GM23248 (cell line): ENCODE measurements at regions not wholly inside any gene's neighbourhood (a gene's known extent, or its start where the extent isn't known, plus 50 kb on each side); places are given as distances from the start of the nearest gene placed in this dataset.

ENCODE experiments used
- DNase-seq: peaks from one replicate; pipeline ENCODE4 v3.0.0-alpha.2; 2015
- H2AFZ ChIP-seq: fragments of 200-600 bp; sonication (generic); 2 replicates; pipeline ENCODE4 v1.6.1; 2016; ENCODE audit warnings: antibody characterized with exemption
- H3F3A ChIP-seq: fragments of 200-600 bp; sonication (generic); 2 replicates; pipeline ENCODE4 v1.6.1; 2016; ENCODE audit warnings: mild to moderate bottlenecking, antibody characterized with exemption, mixed run types; ENCODE audit not compliant: insufficient read depth
- H3K27ac ChIP-seq: fragments of 200-600 bp; sonication (generic); 2 replicates; pipeline ENCODE4 v1.5.1; 2016; ENCODE audit warnings: mild to moderate bottlenecking
- H3K27me3 ChIP-seq: fragments of 200-600 bp; sonication (generic); replicated peaks from 2 replicates; pipeline ENCODE4 v1.6.1; 2016; ENCODE audit warnings: mild to moderate bottlenecking; ENCODE audit not compliant: insufficient read depth
- H3K36me3 ChIP-seq: fragments of 200-600 bp; sonication (generic); 2 replicates; pipeline ENCODE4 v1.6.1; 2016; ENCODE audit warnings: low read depth, mild to moderate bottlenecking
- H3K4me1 ChIP-seq: fragments of 200-600 bp; sonication (generic); 2 replicates; pipeline ENCODE4 v1.6.1; 2016; ENCODE audit warnings: mild to moderate bottlenecking; ENCODE audit not compliant: insufficient read depth
- H3K4me2 ChIP-seq: fragments of 200-600 bp; sonication (generic); one replicate; pipeline ENCODE4 v1.6.1; 2016; ENCODE audit warnings: mild to moderate bottlenecking; ENCODE audit not compliant: unreplicated experiment
- H3K4me3 ChIP-seq: fragments of 200-600 bp; sonication (generic); 2 replicates; pipeline ENCODE4 v1.5.1; 2016; ENCODE audit warnings: mild to moderate bottlenecking
- H3K79me2 ChIP-seq: fragments of 200-600 bp; sonication (generic); 2 replicates; pipeline ENCODE4 v1.6.1; 2016; ENCODE audit warnings: mild to moderate bottlenecking; ENCODE audit not compliant: insufficient read depth
- H3K9ac ChIP-seq: fragments of 200-600 bp; sonication (generic); 2 replicates; pipeline ENCODE4 v1.6.1; 2016; ENCODE audit warnings: mild to moderate bottlenecking
- H3K9me2 ChIP-seq: fragments of 200-600 bp; sonication (generic); 2 replicates; pipeline ENCODE4 v1.6.1; 2016; ENCODE audit warnings: mixed run types, mild to moderate bottlenecking, moderate library complexity; ENCODE audit not compliant: insufficient read depth
- H3K9me3 ChIP-seq: fragments of 200-600 bp; sonication (generic); one replicate; pipeline ENCODE4 v1.6.1; 2017; ENCODE audit warnings: low read depth
- H4K20me1 ChIP-seq: fragments of 200-600 bp; sonication (generic); 2 replicates; pipeline ENCODE4 v1.6.0; 2016; ENCODE audit not compliant: insufficient read depth
- EZH2 ChIP-seq: fragments of 200-600 bp; sonication (generic); IDR thresholded peaks from 2 replicates; pipeline ENCODE4 v1.6.1; 2018; ENCODE audit warnings: antibody characterized with exemption, mild to moderate bottlenecking; ENCODE audit not compliant: insufficient read depth, poor library complexity, severe bottlenecking
- EZH2phosphoT487 ChIP-seq: fragments of 200-600 bp; sonication (generic); IDR thresholded peaks from 2 replicates; pipeline ENCODE4 v1.6.1; 2018; ENCODE audit warnings: antibody characterized with exemption, moderate library complexity, mild to moderate bottlenecking, low read depth; ENCODE audit not compliant: insufficient read depth
- WGBS, 2 experiments: methylation state at CpG; one replicate each; pipeline ENCODE4 v1.1.6; 2015 to 2017; ENCODE audit warnings: low lambda C conversion rate in 2 of 2, low coverage in 1 of 2; ENCODE audit errors: missing lambda C conversion rate in 2 of 2; 5-methylcytosine and 5-hydroxymethylcytosine counted together
- in situ Hi-C: fragments of 300-500 bp; cut with MboI; formaldehyde crosslinking; loops from 2 replicates; pipeline ENCODE4 v1.15.0; 2020

GRCh38 chr15:31236184-31237042 lies 90.2 kb upstream of the KLF13 start:
- H3F3A ChIP-seq, result no peaks in the 10 kb centered on the region
- H4K20me1 ChIP-seq, result no peaks in the 10 kb centered on the region
- WGBS, 2 experiments, result 8 to 9% methylated on average over 19 of the region's 19 CpGs
- no peaks in the 10 kb centered on the region for H3K79me2 ChIP-seq
- peak overlapping the region; percentile 73 for H3K9ac ChIP-seq
- no peak for TF ChIP-seq EZH2
- no peak for TF ChIP-seq EZH2phosphoT487
- peak overlapping the region; percentile 85 for H3K4me2 ChIP-seq
- H3K9me2 ChIP-seq, result no peaks in the 10 kb centered on the region
- in situ Hi-C loops, result no loop called here
- no peaks in the 10 kb centered on the region for H3K27me3 ChIP-seq
- H2AFZ ChIP-seq, result peak overlapping the region; percentile 77
- H3K4me3 ChIP-seq, result peak overlapping the region; percentile 57
- DNase-seq, result peak; percentile 96
- peaks cover 18% of the 10 kb centered on the region for H3K4me1 ChIP-seq
- H3K36me3 ChIP-seq, result no peaks in the 10 kb centered on the region
- H3K9me3 ChIP-seq, result no peaks in the 10 kb centered on the region
- peak overlapping the region; percentile 73 for H3K27ac ChIP-seq

DNA sequence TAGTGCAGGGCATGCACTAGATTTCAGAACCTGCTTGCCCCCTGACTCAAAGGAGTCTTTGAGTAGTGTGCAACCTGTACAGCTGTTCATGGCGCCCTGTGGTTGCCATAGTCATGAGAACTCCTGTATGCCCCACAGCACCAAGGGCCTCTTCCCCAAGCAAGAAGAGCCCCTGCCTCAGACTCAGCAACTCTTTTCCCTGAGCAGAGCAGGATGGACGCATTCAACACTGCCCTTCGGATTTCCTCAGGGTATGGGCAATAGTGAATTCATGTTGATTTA lies 89.7 kb upstream of the KLF13 start:
- H3K4me3 ChIP-seq, result no peak overlapping the region
- H3K27me3 ChIP-seq, result no peaks in the 10 kb centered on the region
- no peaks in the 10 kb centered on the region for H3K9me2 ChIP-seq
- TF ChIP-seq EZH2phosphoT487 (no peak), EZH2 (no peak)
- no peak overlapping the region for H3K9ac ChIP-seq
- H3K36me3 ChIP-seq, result no peaks in the 10 kb centered on the region
- 97% methylated on average over 3 of the region's 3 CpGs for WGBS, 2 experiments
- H3K4me2 ChIP-seq, result peak overlapping the region; percentile 85
- H2AFZ ChIP-seq, result no peak overlapping the region; the same call in 1 of the 2 replicates
- in situ Hi-C loops, result no loop called here
- H3K4me1 ChIP-seq, result peaks cover 18% of the 10 kb centered on the region
- no peaks in the 10 kb centered on the region for H4K20me1 ChIP-seq
- no peaks in the 10 kb centered on the region for H3F3A ChIP-seq
- H3K27ac ChIP-seq, result 0 out of 2 replicates have a peak overlapping the region, but pooled peaks have one; percentile 73
- H3K9me3 ChIP-seq, result no peaks in the 10 kb centered on the region
- DNase-seq, result no peak
- H3K79me2 ChIP-seq, result no peaks in the 10 kb centered on the region

GRCh38 chr15:31238906-31239305 lies 87.7 kb upstream of the KLF13 start:
- H3K27ac ChIP-seq, result no peak overlapping the region
- H3K4me3 ChIP-seq, result no peak overlapping the region
- no peak overlapping the region for H2AFZ ChIP-seq
- TF ChIP-seq EZH2 (no peak), EZH2phosphoT487 (no peak)
- no peaks in the 10 kb centered on the region for H3F3A ChIP-seq
- WGBS, 2 experiments, result 76 to 86% methylated on average over 1 of the region's 1 CpG
- H3K27me3 ChIP-seq, result no peaks in the 10 kb centered on the region
- no peak overlapping the region for H3K9ac ChIP-seq
- H3K4me2 ChIP-seq, result no peak overlapping the region
- no peak for DNase-seq
- no peaks in the 10 kb centered on the region for H3K79me2 ChIP-seq
- H3K9me2 ChIP-seq, result no peaks in the 10 kb centered on the region
- in situ Hi-C loops, result no loop called here
- no peaks in the 10 kb centered on the region for H3K9me3 ChIP-seq
- no peaks in the 10 kb centered on the region for H3K36me3 ChIP-seq
- no peaks in the 10 kb centered on the region for H4K20me1 ChIP-seq
- H3K4me1 ChIP-seq, result peaks cover 18% of the 10 kb centered on the region

- H3K9me2 ChIP-seq, result no peaks in the 10 kb centered on the region
- no peak overlapping the region for H2AFZ ChIP-seq
- no peak overlapping the region for H3K9ac ChIP-seq
- in situ Hi-C loops, result no loop called here
- H4K20me1 ChIP-seq, result no peaks in the 10 kb centered on the region
- DNase-seq, result no peak
- H3K9me3 ChIP-seq, result no peaks in the 10 kb centered on the region
- no peak for TF ChIP-seq EZH2phosphoT487
- no peak for TF ChIP-seq EZH2
- 58 to 66% methylated on average over 4 of the region's 4 CpGs for WGBS, 2 experiments
- no peaks in the 10 kb centered on the region for H3F3A ChIP-seq
- H3K4me1 ChIP-seq, result peaks cover 18% of the 10 kb centered on the region
- no peak overlapping the region for H3K4me2 ChIP-seq
- no peaks in the 10 kb centered on the region for H3K36me3 ChIP-seq
- no peak overlapping the region for H3K27ac ChIP-seq
- no peak overlapping the region for H3K4me3 ChIP-seq
- no peaks in the 10 kb centered on the region for H3K79me2 ChIP-seq
- H3K27me3 ChIP-seq, result no peaks in the 10 kb centered on the region
Observed at GRCh38 chr15:31239409-31239808, 87.2 kb upstream of the KLF13 start.
